T47D (cell line): ENCODE measurements at regions not wholly inside any gene's neighbourhood (a gene's known extent, or its start where the extent isn't known, plus 50 kb on each side); places are given as distances from the start of the nearest gene placed in this dataset.

Source experiments
- DNase-seq, 2 experiments: peaks; one replicate each; pipeline versions ENCODE4 v3.0.0 to v3.0.0-alpha.2; 2011 to 2012; ENCODE audit warnings: low read depth in 1 of 2, low spot score in 1 of 2
- JUND ChIP-seq: IDR thresholded peaks from 2 replicates; pipeline ENCODE4 v1.6.1; 2012; ENCODE audit warnings: low read depth
- in situ Hi-C: cut with HindIII; loops from 2 replicates; pipeline ENCODE4 v1.10.0; 2016; ENCODE audit warnings: low sequenced_read_pairs, low pct_unique_long_range_greater_than_20kb

DNA sequence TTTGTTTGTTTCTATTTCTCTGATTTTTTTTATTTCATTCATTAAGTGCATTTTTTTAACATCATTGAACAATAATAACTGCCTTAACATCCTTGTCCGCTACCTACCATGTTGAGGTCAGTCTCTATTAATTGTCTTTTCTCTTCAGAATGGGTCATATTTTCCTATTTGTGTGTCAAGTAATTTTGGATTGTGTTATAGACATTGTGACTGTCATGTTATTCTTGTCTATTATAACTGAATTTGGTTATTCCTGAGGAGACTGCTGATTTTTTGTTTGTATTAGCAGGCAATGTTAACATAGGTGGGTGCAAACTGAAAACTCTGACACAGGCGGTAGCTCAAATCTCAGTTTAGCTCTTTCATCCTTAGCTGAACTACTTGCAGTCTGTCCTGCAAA is 169.9 kb downstream of the DICER1 start:
- no peak for TF ChIP-seq JUND
- in situ Hi-C loops: no loop called here
- DNase-seq: no peak

DNA sequence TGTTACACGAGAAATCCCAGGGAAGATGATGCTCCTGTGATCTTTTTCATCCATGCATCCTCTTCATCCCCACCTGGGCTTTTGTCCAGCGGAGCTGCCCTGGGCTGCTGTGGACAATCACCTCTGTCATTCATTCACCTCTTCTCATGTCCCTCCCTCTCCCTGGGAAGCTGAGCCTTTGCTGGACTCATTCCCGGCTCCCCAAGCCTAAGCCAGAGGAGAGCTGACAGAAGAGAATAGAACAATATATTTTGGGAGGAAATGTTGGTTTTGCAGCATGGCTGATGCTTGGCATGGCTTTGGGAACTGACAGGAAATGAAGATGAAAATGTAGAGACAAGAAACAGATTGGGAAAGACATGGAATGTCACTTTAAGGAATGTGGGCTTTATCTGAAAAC is 177.4 kb downstream of the DICER1 start:
- in situ Hi-C loops: no loop called here
- DNase-seq: no peak
- no peak for TF ChIP-seq JUND

DNA sequence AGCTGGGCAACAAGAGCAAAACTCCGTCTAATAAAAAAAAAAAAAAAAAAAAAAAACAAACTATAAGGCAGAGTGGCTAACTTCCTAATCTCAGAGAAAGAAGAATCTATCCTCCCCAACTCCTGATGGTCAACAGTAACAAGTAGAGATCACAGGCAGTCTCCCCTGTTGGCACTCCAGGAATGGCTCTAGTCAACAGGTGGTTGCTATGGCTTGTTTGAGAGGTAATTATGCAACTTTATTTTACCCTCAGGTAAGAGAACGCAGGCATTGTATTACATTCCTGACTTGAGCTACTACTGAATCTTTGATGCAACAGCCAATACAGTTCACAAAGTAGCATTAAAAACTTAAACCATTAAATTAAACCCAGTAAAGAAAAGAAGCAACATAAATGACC is 180.3 kb downstream of the DICER1 start:
- no peak for TF ChIP-seq JUND
- in situ Hi-C loops: no loop called here
- peak; percentile 72 to 80 for DNase-seq

DNA sequence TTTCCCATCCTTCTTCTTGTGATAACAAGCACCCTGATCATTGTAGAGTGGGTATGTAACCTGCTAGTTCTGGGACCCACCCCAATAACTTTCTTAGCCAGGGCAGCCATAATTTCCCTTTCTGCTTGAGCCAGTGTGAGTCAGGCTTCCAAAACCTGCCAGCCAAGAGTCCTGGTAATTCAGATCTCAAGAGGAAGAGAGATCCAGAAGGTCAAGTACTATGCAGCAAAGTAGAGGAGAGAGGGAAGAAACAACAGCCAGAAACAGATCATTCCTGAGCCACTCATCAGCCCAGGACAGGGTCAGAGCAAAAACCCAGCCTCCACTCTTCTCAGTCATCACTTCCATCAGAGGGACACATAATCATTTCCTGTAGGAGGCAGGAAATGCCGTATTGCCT is 182.0 kb downstream of the DICER1 start:
- DNase-seq: no peak
- TF ChIP-seq JUND: no peak
- in situ Hi-C loops: no loop called here

DNA sequence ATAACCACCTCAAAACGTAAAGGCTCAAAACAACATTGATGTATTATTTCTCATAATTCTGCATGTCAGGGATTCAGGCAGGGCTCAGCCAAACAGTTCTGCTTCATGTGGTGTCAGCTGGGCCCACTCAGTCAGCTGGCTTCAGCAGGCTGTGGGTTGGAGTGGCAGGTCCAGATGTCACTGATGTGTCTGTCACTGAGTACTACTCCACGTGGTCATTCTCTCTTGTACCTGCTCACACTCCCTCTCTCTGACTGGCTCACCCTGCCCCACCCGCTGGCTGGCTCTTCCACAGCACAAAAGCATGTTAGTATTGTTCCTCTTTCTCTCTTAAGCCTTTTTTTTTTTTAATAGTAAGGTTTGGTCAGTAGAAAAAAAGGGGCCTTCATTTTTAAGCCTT is 182.4 kb downstream of the DICER1 start:
- in situ Hi-C loops: no loop called here
- DNase-seq: no peak
- no peak for TF ChIP-seq JUND

DNA sequence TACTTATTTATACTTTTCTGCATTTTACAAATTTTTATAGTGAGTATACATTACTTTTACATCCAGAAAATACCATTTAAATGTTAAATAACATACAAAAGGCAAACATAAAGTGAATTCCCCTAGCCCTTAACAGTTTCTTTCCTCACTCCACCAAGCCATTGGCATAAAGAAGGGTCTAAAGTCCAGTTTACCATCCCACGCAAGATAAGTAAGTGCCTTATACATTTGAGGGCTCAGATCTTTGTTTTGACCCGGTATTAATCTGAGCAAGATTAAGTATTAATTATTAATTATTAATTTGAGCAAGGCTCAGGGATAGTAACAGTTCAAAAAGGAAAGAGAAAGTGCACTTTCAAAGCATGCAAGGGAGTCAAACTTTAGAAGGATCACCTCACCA is 182.9 kb downstream of the DICER1 start:
- in situ Hi-C loops: no loop called here
- no peak for DNase-seq
- no peak for TF ChIP-seq JUND

DNA sequence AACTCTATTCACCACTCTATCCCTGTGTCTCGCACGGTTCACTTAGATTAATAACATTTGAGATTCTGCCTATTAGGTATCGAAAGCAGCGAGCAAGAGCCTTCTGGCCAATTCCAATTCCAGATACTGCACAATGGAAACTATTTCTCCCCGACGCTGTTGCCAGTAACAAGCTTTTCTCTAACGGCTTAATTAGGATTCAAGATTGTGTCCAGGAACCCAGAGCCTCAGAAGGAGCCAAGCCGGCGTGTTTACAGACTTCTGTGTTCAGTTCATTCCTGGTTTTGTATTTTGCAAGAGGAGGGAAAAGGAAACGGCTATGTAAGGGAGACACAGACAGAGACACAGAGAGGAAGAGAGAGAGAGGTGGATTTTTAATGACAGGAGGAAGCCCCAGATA is 185.6 kb downstream of the DICER1 start:
- in situ Hi-C loops: no loop called here
- no peak for DNase-seq
- TF ChIP-seq JUND: no peak

DNA sequence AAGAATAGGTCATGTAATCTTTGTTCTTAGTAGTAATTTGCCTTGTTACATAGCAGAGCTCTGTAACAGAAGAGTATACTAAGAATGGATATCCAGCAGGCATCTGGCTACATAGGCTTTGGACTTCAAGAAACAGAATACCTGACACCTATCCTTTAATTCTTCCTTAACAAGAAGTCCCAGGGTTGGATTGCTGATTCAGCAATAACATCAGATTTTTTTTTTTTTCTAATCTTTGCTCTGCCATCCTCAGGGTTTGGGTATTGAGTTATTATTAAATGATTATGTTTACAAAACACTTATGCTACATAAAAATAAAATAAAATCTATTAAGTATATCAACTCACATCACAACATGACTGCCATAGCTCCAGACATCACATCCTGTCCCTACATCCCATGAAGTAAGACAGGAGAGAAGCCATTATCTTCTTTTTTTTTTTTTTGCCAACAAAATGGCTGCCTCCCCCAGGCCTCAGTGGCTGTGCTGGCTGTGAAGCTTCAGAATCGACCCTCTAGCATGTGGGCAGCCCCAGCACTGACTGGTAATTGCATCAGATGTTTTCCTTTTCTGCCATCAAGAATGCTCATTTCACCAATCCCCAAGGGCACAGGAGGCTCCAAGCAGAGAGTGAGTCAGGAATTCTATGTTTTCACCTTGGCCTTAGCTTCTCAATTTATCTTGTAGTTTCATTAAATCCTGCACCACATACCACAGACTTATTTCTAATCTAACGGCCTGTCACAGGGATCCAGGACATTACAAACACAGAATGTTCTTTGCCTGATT is 186.2 kb downstream of the DICER1 start:
- no peak for DNase-seq
- TF ChIP-seq JUND: no peak
- in situ Hi-C loops: no loop called here

DNA sequence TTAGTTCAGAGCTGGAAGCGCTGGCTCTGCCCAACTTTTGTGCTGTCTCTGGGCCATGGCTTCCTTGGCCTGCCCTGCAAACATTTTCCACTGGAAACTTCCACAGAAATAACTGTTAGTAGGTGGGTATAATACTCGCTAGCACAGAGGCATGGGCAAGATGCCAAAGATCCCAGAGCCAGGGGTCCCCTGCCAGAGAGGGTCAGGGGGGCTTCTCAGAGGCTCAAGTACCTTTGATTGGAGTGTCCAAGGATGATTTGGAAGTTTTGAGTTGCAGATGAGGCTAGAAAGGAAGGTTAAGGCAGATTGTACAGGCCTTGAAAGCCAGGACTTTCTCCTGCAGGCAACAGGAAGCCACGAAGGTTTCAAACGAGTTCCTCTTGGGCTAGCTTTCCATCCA is 187.6 kb downstream of the DICER1 start:
- DNase-seq: no peak
- TF ChIP-seq JUND: no peak
- in situ Hi-C loops: no loop called here

DNA sequence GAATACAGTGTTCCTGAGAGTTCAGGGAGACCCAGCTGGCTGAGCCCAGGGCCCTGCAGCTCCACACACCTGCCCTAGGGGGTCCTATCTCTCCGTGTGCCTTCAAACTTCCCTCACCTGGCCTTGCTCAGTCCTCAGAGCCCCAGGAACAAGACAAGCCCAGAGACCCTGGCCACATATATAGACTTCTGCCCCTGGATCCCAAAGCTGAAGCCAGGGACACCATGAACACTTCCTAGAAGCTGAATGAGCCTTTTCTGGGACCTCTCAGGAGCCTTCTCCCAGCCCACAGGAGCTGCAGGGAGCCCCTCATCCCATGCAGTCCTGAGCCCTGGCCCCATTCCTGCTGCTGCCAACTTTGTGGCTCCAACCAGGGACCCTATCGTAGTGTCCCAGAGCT is 190.5 kb downstream of the DICER1 start:
- DNase-seq: no peak
- in situ Hi-C loops: no loop called here
- no peak for TF ChIP-seq JUND

DNA sequence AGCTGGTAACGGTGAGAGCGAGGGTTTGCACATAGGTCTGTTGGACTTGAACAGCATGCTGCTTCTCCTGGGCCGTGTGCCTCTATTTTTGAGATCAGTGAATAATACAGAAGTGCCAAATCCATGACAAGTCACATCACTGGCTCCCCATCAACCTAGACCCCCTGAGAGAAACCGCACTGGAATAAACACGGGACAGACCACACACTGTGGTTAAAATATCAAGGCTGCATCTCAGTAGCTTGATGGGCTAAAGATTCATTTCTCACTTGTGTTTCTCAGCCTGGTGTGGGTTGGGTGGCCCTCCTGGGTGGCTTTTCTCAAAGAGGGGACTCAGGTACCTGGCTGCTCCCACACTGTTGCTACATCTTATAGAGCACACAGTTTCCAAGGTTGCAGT is 191.0 kb downstream of the DICER1 start:
- TF ChIP-seq JUND: no peak
- no peak for DNase-seq
- in situ Hi-C loops: no loop called here

DNA sequence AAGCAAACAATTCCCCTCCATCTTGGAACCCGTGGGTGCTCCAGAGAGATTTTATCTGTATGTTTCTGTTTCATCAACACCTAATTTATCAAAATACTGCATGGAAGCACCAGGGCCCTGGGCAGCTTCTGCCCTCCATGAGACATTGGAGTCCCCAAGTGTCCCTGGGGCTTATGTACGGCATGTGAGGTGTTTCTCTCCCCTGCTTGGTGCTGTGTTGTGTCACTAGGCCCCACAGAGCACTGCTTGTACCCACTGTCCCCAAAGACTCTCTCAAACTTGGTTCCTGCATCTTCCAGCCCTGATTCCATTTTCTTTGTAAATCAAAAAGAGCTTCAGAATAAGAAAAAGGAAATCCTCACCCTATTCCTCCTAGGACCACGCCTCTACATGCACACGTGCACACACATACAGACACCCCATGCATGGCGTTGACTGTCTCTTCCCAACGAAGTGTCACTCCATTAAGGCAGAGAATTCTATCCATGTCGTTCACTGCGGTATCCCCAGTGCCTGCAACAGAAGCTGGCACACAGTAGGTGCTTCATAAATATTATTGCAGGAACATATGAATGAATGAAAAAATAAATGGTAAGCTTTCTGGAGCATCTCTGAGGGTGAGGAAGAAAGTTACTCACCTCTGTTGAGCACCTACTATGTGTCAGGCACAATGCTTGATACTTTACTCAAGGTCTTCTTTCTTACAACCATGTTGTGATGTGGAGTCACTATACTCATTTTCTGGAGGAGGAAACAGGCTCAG is 191.6 kb downstream of the DICER1 start:
- in situ Hi-C loops: no loop called here
- DNase-seq: no peak
- no peak for TF ChIP-seq JUND

DNA sequence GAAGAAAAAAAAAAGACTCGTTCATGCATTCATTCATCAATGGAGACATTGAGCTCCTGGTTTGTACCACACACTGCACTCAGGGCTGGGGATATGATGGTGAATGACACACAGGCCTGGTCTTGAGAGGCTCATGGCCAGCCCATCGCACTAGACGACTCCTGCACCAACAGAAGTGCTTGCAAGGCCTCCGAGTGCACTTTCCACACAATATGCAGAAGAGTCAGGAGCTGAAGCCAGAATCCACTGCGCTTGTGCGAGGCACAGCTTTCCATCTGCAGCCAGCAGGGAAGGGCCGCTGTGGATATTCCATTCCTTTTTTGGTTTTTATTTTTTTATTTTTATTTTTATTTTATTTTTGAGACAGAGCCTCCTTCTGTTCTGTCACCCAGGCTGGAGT is 192.4 kb downstream of the DICER1 start:
- DNase-seq: no peak
- in situ Hi-C loops: no loop called here
- no peak for TF ChIP-seq JUND
